ENCODE measurements at regions not wholly inside any gene's neighbourhood (a gene's known extent, or its start where the extent isn't known, plus 50 kb on each side); places are given as distances from the start of the nearest gene placed in this dataset.

DNA sequence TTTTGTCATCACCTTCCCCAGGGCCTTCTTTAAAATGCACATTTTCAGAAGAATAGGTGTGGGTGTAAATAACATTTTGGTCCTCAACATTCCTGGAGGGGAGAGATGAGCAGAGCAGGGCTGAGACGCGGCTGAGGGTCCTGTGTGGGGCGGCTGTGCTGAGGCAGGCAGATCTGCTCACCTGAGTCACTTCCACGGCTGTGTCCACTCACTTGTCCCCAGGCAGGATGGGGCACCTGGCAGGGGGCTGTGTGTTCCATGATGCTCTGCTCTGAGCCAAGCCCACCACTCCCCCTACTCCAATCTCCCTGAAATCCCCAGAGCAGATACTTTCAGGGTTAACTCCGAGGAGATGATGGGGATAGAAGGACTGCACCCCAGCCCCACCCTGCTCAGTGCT is 93.8 kb downstream of the GLRX3 start:
- TF ChIP-seq CTCF (IDR thresholded peaks at IDR 0.05; ENCODE audit: insufficient read depth, low read depth, low read length) = no peak
- POLR2A ChIA-PET = no interaction called here
- H3K27me3 ChIP-seq (ENCODE audit: control insufficient read depth, insufficient read depth, low read length) = no peaks in the 10 kb centered on the region
- H3K4me3 ChIP-seq (ENCODE audit: low read depth, low read length) = no peak overlapping the region
- H3K36me3 ChIP-seq (ENCODE audit: control insufficient read depth, insufficient read depth, low read length) = no peaks in the 10 kb centered on the region
- no peak for DNase-seq (ENCODE audit: low read depth)
- CTCF ChIA-PET = no interaction called here

DNA sequence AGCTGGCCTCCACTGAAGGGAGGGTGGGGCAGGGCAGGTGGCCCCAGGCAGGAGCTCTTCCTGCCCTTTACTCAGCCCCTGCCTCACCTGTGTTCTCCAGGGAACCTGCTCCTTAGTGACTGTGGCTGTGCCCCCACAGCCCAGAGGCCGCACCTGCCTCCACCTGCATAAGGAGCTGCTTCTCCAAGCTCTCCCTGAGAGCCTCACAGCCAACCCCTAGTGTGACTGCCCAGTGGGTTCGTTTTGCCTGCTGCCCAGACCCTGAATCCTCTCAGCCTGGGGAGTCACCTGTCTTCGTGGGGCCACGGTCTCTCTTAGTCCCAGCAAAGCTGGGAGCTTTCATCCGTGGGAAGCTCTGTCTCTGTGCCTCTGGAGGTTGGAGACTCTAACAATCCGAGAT is 94.4 kb downstream of the GLRX3 start:
- H3K4me3 ChIP-seq (ENCODE audit: low read depth, low read length) = no peak overlapping the region
- H3K27me3 ChIP-seq (ENCODE audit: control insufficient read depth, insufficient read depth, low read length) = no peaks in the 10 kb centered on the region
- ChIA-PET POLR2A (interaction anchor here (0.6 kb wide), 1 partner anchor 1800 kb away, joined by 4 read pairs; no protein-coding TSS in a partner anchor), CTCF (no interaction called here)
- TF ChIP-seq CTCF (IDR thresholded peaks at IDR 0.05; ENCODE audit: insufficient read depth, low read depth, low read length) = no peak
- H3K36me3 ChIP-seq (ENCODE audit: control insufficient read depth, insufficient read depth, low read length) = no peaks in the 10 kb centered on the region
- DNase-seq (ENCODE audit: low read depth) = no peak

- ChIA-PET CTCF (no interaction called here), POLR2A (no interaction called here)
- H3K36me3 ChIP-seq (ENCODE audit: control insufficient read depth, insufficient read depth, low read length) = no peaks in the 10 kb centered on the region
These were observed 95.1 kb downstream of the GLRX3 start for GRCh38 chr10:130231251-130231741.

DNA sequence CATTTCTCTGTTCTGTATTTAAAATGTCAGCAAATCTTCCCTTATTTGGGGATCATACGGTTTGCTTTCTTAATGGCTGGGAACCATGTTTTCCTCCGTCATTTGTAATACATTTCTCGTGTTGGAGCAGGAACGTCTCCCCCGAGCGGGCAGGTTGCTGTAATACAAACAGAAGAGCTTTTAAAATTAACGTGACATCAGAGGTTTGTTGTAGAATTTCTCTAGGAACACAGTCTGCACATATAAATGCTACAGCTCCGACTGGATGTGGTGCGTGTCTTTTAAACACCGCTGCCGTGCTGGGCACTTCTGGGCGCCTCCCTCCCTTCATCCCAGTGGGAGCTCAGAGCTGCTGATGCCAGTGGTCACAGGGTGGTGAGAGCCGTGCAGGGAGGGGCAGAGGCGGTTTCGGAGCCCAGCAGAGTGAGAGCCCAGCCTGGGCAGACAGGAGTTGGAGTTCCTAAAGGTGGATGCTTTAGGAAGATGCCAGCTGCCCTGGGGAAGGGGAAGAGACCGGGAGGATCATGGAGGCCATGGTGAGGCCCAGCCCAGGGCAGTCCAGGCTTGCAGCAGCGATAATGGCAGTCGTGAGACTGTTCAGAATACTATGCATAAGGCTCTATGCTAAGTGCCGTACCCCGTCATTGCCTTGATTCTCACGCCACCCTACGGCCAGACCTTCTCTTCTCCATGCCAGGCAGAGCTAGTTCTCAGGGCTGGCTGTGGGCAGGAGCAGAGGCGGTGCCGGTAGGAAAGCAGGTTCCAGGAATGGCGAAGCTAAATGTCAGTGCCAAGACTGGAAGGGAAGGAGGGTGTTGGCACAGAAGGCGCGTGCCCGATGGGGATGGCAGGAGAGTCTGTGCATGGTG is 96.2 kb downstream of the GLRX3 start:
- ChIA-PET POLR2A (no interaction called here), CTCF (no interaction called here)
- Histone ChIP-seq H3K4me3 (ENCODE audit: low read depth, low read length) (no peak overlapping the region), H3K27me3 (ENCODE audit: control insufficient read depth, insufficient read depth, low read length) (no peaks in the 10 kb centered on the region), H3K36me3 (ENCODE audit: control insufficient read depth, insufficient read depth, low read length) (no peaks in the 10 kb centered on the region)
- DNase-seq (ENCODE audit: low read depth) = no peak
- no peak for TF ChIP-seq CTCF (IDR thresholded peaks at IDR 0.05; ENCODE audit: insufficient read depth, low read depth, low read length)

More at GRCh38 chr10:130231251-130231741, 95.1 kb downstream of the GLRX3 start:
- no peak for DNase-seq (ENCODE audit: low read depth)
- Histone ChIP-seq H3K4me3 (ENCODE audit: low read depth, low read length) (no peak overlapping the region), H3K27me3 (ENCODE audit: control insufficient read depth, insufficient read depth, low read length) (no peaks in the 10 kb centered on the region)
- no peak for TF ChIP-seq CTCF (IDR thresholded peaks at IDR 0.05; ENCODE audit: insufficient read depth, low read depth, low read length)

DNA sequence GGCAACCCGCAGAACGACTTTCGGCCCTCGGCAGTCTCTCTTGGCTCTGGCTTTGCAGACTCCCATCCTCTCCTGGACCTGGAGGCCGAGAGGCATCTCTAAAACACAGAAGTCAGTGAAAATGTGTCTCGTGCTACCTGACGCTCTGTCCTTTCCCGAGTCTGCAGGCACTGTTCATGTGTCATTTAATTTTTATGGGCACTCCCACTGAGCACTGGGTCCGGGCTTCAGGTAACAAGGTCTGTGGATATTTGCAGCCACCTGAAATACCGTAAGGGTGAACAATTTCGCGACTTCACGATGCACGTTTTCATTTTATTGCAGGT is 96.8 kb downstream of the GLRX3 start:
- DNase-seq (ENCODE audit: low read depth) = no peak
- no peak for TF ChIP-seq CTCF (IDR thresholded peaks at IDR 0.05; ENCODE audit: insufficient read depth, low read depth, low read length)
- ChIA-PET CTCF (no interaction called here), POLR2A (no interaction called here)
- no peak overlapping the region for H3K4me3 ChIP-seq (ENCODE audit: low read depth, low read length)
- no peaks in the 10 kb centered on the region for H3K27me3 ChIP-seq (ENCODE audit: control insufficient read depth, insufficient read depth, low read length)
- no peaks in the 10 kb centered on the region for H3K36me3 ChIP-seq (ENCODE audit: control insufficient read depth, insufficient read depth, low read length)

All from BJ (cell line).